ENCODE measurements at regions not wholly inside any gene's neighbourhood (a gene's known extent, or its start where the extent isn't known, plus 50 kb on each side); places are given as distances from the start of the nearest gene placed in this dataset.

DNA sequence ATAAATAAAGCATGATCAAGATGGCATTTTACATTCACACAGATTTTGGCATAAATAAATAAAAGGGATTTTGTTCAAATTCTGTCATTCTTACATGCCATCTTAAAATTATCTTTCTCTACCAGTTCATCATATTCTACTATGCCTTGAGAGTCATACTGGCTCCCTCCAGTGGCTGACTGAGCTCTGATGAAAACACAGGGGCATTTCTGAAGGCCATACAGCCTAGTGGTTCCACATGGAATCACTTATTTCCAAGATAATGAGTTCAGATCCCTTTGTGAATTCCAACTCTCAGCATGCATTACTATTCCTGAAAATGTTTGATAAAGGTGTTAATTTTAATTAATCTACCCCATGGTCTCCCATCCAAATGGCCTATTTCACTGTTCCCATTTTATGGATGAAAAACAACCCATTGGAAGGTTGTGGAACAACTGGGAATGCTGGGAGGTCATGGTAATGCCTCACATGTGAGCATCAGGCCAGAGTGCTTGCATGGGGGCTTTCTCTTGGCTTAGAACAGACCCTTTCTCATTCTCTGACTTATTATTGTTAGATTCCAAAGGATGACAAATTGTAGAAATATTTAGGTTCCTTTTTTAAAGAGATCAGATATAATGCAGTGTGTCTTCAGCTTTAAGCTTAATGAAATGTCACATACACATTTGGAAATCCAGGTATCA lies 622.4 kb upstream of the PKN2 start:
- no peak overlapping the region for H3K27ac ChIP-seq
- H3K9me3 ChIP-seq: no peaks in the 10 kb centered on the region
- no peaks in the 10 kb centered on the region for H3K36me3 ChIP-seq
- TF ChIP-seq POLR2A (IDR thresholded peaks at IDR 0.05) (no peak), CTCF (IDR thresholded peaks at IDR 0.05) (peak; percentile 30 to 71 (median 53))
- DNase-seq: peak in 3 of 5 donors; percentile 12 to 54 (median 41)
- intact Hi-C loops (cut with DNase I): loop anchor here in 8 of 10 donors (2.0 to 10.0 kb wide), 7 partner anchors 734 to 929 kb away; partner anchors contain the start of gene LMO4 (in 2 of the 8)
- ATAC-seq: peak in 3 of 4 donors; percentile 45 to 89 (median 81)
- H3K4me3 ChIP-seq: no peak overlapping the region
- no peaks in the 10 kb centered on the region for H3K27me3 ChIP-seq
- H3K4me1 ChIP-seq: peaks cover 0 to 5% (median 0%) of the 10 kb centered on the region in 12 donors

DNA sequence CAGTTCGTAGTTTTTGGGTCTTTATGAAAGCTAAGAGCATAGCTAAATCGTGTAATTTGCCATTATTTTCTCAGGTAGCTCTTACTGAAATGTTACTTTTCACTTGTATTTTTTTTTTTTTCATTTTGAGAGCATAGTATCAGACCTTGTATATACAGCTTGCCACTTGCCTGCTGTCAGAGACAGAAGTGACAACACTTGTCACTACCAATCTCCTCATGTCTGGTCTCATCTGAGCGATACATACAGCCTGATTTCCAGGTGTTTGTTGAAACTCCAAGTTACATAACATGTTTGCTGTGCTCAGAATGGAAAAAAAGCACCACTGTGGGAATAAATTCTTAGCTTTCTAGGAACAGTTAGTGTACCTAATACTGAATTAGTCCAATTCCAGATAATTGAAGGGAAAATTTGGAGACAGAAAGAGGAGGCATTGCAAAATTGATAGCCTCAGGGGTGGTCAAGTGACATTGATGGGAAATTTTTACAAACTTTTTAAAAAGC lies 621.4 kb upstream of the PKN2 start:
- H3K4me1 ChIP-seq: peaks cover 0 to 5% (median 0%) of the 10 kb centered on the region in 12 donors
- intact Hi-C loops (cut with DNase I): loop anchor here in 8 of 10 donors (5.0 to 10.0 kb wide), 6 partner anchors 735 to 930 kb away; partner anchors contain the start of gene LMO4 (in 2 of the 8)
- no peak overlapping the region for H3K27ac ChIP-seq
- H3K36me3 ChIP-seq: no peaks in the 10 kb centered on the region
- H3K27me3 ChIP-seq: no peaks in the 10 kb centered on the region
- no peak for TF ChIP-seq POLR2A (IDR thresholded peaks at IDR 0.05)
- TF ChIP-seq CTCF (IDR thresholded peaks at IDR 0.05): no peak
- H3K4me3 ChIP-seq: no peak overlapping the region
- H3K9me3 ChIP-seq: no peaks in the 10 kb centered on the region
- ATAC-seq (no peak), DNase-seq (no peak)
- WGBS, 4 donors: 75 to 84% (median 78%) methylated on average over 3 of the region's 3 CpGs

DNA sequence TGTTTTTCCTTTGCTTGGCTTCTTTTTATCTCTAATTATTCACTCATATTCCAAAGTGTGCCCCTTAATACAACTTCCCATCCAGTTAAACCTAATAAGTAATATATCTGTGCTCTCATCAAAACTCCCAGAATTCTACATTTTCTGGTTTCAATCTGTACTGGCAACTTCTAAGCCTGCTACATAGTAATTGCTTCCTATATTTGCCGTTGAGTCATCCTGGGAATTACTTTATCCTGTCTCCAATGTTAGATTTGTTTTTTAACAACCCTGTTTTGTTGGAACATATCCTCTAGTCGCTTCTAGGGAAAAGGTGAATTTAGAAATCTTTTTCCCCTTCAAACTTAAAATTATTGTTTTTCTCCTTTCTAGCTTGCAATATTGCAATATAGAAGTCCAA lies 620.5 kb upstream of the PKN2 start:
- no peak overlapping the region for H3K4me3 ChIP-seq
- no peaks in the 10 kb centered on the region for H3K9me3 ChIP-seq
- no peaks in the 10 kb centered on the region for H3K36me3 ChIP-seq
- ATAC-seq (no peak), DNase-seq (no peak)
- no peak for TF ChIP-seq CTCF (IDR thresholded peaks at IDR 0.05)
- TF ChIP-seq POLR2A (IDR thresholded peaks at IDR 0.05): no peak
- no peak overlapping the region for H3K27ac ChIP-seq
- H3K27me3 ChIP-seq: no peaks in the 10 kb centered on the region
- H3K4me1 ChIP-seq: peaks cover 0 to 5% (median 0%) of the 10 kb centered on the region in 12 donors
- 56 to 68% (median 63%) methylated on average over 2 of the region's 2 CpGs for WGBS, 4 donors
- intact Hi-C loops (cut with DNase I): loop anchor here in 8 of 10 donors (5.0 to 10.0 kb wide), 6 partner anchors 736 to 931 kb away; partner anchors contain the start of gene LMO4 (in 2 of the 8)

GRCh38 chr1:88068407-88068960 lies 615.6 kb upstream of the PKN2 start:
- Histone ChIP-seq H3K9me3 (no peaks in the 10 kb centered on the region), H3K4me3 (no peak overlapping the region), H3K27me3 (no peaks in the 10 kb centered on the region), H3K4me1 (no peaks in the 10 kb centered on the region), H3K36me3 (no peaks in the 10 kb centered on the region), H3K27ac (no peak overlapping the region)
- DNase-seq (no peak), ATAC-seq (no peak)
- intact Hi-C loops (cut with DNase I): loop anchor here in 5 of 10 donors (10.0 kb wide), 3 partner anchors 744 to 934 kb away; partner anchors contain the start of gene LMO4 (in 1 of the 5)
- 82 to 87% (median 85%) methylated on average over 5 of the region's 5 CpGs for WGBS, 4 donors
- no peak for TF ChIP-seq POLR2A (IDR thresholded peaks at IDR 0.05)
- no peak for TF ChIP-seq CTCF (IDR thresholded peaks at IDR 0.05)
